ENCODE measurements at regions not wholly inside any gene's neighbourhood (a gene's known extent, or its start where the extent isn't known, plus 50 kb on each side); places are given as distances from the start of the nearest gene placed in this dataset.
"Not testable (repeated sequence)": the region's sequence is repeated elsewhere in the genome, so short reads cannot be mapped to it uniquely, and the experiment has no call there.

- WGBS, 4 donors, result 98 to 100% (median 99%) methylated on average over 1 of the region's 1 CpG
- intact Hi-C loops (cut with DNase I), result loop anchor here in 2 of 10 donors (10.0 kb wide), 2 partner anchors 322 to 332 kb away; no protein-coding TSS in a partner anchor
- DNase-seq (no peak), ATAC-seq (no peak)
- TF ChIP-seq POLR2A (IDR thresholded peaks at IDR 0.05) (no peak), CTCF (IDR thresholded peaks at IDR 0.05) (no peak)
- Histone ChIP-seq H3K27ac (no peak overlapping the region), H3K4me1 (peaks cover 0 to 15% (median 0%) of the 10 kb centered on the region in 12 donors), H3K36me3 (no peaks in the 10 kb centered on the region), H3K4me3 (no peak overlapping the region), H3K9me3 (no peaks in the 10 kb centered on the region), H3K27me3 (no peaks in the 10 kb centered on the region)
Observed at GRCh38 chr9:96057155-96057554, 181.7 kb downstream of the ERCC6L2 start.

GRCh38 chr9:96056226-96056625, 180.7 kb downstream of the ERCC6L2 start:
- no peaks in the 10 kb centered on the region for H3K27me3 ChIP-seq
- DNase-seq (no peak), ATAC-seq (no peak)
- no peaks in the 10 kb centered on the region for H3K36me3 ChIP-seq
- H3K4me3 ChIP-seq, result no peak overlapping the region
- H3K27ac ChIP-seq, result no peak overlapping the region
- H3K9me3 ChIP-seq, result no peaks in the 10 kb centered on the region
- peaks cover 0 to 6% (median 0%) of the 10 kb centered on the region in 12 donors for H3K4me1 ChIP-seq
- intact Hi-C loops (cut with DNase I), result loop anchor here in 2 of 10 donors (10.0 kb wide), 2 partner anchors 321 to 331 kb away; no protein-coding TSS in a partner anchor
- TF ChIP-seq CTCF (IDR thresholded peaks at IDR 0.05) (no peak), POLR2A (IDR thresholded peaks at IDR 0.05) (no peak)
- 81 to 85% (median 85%) methylated on average over 5 of the region's 5 CpGs for WGBS, 4 donors

GRCh38 chr9:96054248-96054647, 178.8 kb downstream of the ERCC6L2 start:
- intact Hi-C loops (cut with DNase I), result loop anchor here in 2 of 10 donors (10.0 kb wide), 2 partner anchors 319 to 329 kb away; no protein-coding TSS in a partner anchor
- not testable (repeated sequence) for DNase-seq, H3K27ac ChIP-seq, ATAC-seq, H3K9me3 ChIP-seq, H3K4me1 ChIP-seq, H3K4me3 ChIP-seq, H3K27me3 ChIP-seq, H3K36me3 ChIP-seq
- 78 to 82% (median 79%) methylated on average over 5 of the region's 5 CpGs for WGBS, 4 donors

- WGBS, 4 donors, result 52 to 80% (median 65%) methylated on average over 6 of the region's 6 CpGs
- Histone ChIP-seq H3K27ac (no peak overlapping the region), H3K4me3 (no peak overlapping the region), H3K36me3 (no peaks in the 10 kb centered on the region), H3K27me3 (no peaks in the 10 kb centered on the region), H3K4me1 (peaks cover 0 to 17% (median 0%) of the 10 kb centered on the region in 12 donors), H3K9me3 (no peaks in the 10 kb centered on the region)
- DNase-seq, result no peak
- no peak for ATAC-seq
- intact Hi-C loops (cut with DNase I), result loop anchor here in 2 of 10 donors (10.0 kb wide), 2 partner anchors 318 to 328 kb away; no protein-coding TSS in a partner anchor
- TF ChIP-seq POLR2A (IDR thresholded peaks at IDR 0.05) (no peak), CTCF (IDR thresholded peaks at IDR 0.05) (no peak)
Observed at GRCh38 chr9:96052686-96053085, 177.2 kb downstream of the ERCC6L2 start.

- H3K36me3 ChIP-seq, result no peaks in the 10 kb centered on the region
- TF ChIP-seq CTCF (IDR thresholded peaks at IDR 0.05) (no peak), POLR2A (IDR thresholded peaks at IDR 0.05) (no peak)
- H3K4me1 ChIP-seq, result peaks cover 0 to 17% (median 0%) of the 10 kb centered on the region in 12 donors
- no peak overlapping the region for H3K4me3 ChIP-seq
- DNase-seq (no peak), ATAC-seq (no peak)
- 83 to 90% (median 88%) methylated on average over 7 of the region's 7 CpGs for WGBS, 4 donors
- H3K27ac ChIP-seq, result no peak overlapping the region
- no peaks in the 10 kb centered on the region for H3K9me3 ChIP-seq
- intact Hi-C loops (cut with DNase I), result loop anchor here in 2 of 10 donors (10.0 kb wide), 2 partner anchors 317 to 327 kb away; no protein-coding TSS in a partner anchor
- peaks cover 0 to 6% (median 0%) of the 10 kb centered on the region in 9 donors for H3K27me3 ChIP-seq
Observed at GRCh38 chr9:96051423-96051822, 175.9 kb downstream of the ERCC6L2 start.
